Caki2 (cell line): ENCODE measurements at regions not wholly inside any gene's neighbourhood (a gene's known extent, or its start where the extent isn't known, plus 50 kb on each side); places are given as distances from the start of the nearest gene placed in this dataset.
"Not testable (repeated sequence)": the region's sequence is repeated elsewhere in the genome, so short reads cannot be mapped to it uniquely, and the experiment has no call there.

Experiments
- DNase-seq: peaks from one replicate; pipeline ENCODE4 v3.0.0-alpha.2; 2015; ENCODE audit warnings: low read depth
- in situ Hi-C: cut with HindIII; loops from 2 replicates; pipeline ENCODE4 v1.10.0; 2016; ENCODE audit warnings: low sequenced_read_pairs, low pct_unique_long_range_greater_than_20kb, mixed read lengths

DNA sequence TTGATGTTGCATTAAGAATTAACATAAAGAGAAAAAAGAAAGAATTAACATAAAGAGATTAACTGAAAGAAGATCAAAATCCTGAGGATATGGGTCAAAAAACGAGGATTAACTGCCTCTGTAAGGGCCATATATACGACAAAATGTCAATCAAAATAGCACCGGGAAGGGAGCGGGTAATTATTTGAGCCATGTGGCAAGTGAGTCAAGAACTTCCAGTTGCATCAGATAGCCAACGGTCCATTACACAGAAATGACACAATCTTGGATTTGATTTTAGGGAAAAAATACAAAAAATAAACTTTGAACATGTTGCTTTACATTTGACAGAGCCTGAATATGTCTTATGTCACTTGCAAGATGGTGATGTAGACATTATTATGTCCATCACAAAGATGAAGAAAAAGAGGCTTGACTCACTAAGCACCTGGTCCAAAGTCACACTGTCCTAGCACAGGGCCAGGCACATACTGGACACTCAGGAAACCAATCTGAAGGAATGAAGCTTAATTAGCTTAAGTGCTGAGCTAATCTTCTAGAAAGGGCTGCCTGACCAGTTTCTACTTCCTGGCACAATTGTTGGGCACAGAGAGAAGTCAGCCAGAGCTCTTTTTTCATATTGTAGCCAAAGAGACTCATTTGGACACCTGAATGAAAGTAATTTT, 273.2 kb upstream of the PAPPA start:
- in situ Hi-C loops = no loop called here

DNA sequence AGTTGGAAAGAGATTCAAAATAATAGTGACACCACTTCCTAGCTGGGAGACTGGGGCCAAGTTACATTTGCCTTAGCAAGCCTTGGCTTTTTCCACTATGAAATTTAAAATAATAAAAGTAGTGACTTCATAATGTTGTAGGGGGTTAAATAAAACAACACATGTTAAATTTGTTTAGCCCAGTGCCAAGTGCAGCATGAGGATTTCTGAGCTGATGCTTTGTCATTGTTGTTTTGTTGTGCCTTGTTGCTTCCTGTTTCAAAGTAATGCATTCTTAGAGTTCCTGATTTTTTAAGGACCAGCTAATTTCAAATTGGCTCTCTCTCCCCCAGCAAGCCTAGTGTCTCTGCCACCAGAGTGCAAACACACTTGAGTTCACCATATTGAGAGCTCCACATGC, 270.7 kb upstream of the PAPPA start:
- in situ Hi-C loops = no loop called here
- no peak for DNase-seq

More for the DNA sequence above, 273.2 kb upstream of the PAPPA start:
- DNase-seq = no peak

DNA sequence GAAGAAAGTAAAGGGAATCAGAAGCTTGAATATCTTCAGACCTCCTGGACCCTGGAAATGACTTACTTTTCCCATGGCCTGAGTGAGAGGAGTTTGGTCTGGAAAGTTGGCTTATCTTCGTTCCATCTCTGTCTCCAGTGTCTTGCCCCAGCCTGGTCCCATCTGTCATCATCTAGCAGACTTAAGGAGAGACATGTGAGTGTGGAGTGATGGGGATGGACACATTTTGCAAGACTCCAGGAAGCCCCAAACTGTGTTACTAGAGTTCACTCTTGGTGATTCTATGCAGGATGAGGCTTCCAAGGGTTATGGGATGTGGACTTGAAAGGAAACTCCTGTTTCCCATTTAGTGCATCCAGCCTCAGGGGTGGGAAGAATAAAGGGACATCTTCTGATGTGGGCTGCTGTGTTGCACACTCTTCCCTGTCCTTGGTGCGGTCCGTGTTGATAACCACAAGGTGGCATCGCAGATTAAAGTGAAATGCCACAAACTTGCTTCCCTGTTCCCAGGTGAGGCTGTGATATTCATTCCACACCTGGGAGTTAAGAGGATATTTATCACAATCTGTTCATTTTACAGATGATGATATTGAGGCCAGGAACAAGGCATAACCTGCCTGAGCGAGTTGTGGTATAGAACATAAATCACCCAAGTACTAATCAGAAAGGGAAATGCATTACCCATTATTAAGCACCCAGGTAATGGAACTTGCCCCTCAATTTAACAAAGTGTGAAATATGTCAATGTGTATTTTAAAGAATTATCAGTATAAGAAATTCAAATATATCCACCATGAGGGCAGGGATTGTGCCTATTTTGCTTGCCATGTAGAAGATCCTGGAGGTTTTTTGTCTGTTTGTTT, 269.9 kb upstream of the PAPPA start:
- in situ Hi-C loops = no loop called here
- peak; percentile 51 for DNase-seq

- in situ Hi-C loops = no loop called here
- DNase-seq = no peak
These were observed 268.7 kb upstream of the PAPPA start for GRCh38 chr9:115884846-115885245.

- in situ Hi-C loops = no loop called here
- DNase-seq = peak; percentile 32
These were observed 265.5 kb upstream of the PAPPA start for GRCh38 chr9:115888131-115888530.

- in situ Hi-C loops = no loop called here
- no peak for DNase-seq
These were observed 261.7 kb upstream of the PAPPA start for GRCh38 chr9:115891929-115892328.

- in situ Hi-C loops, DNase-seq: not testable (repeated sequence)
These were observed 255.1 kb upstream of the PAPPA start for GRCh38 chr9:115898478-115898877.

DNA sequence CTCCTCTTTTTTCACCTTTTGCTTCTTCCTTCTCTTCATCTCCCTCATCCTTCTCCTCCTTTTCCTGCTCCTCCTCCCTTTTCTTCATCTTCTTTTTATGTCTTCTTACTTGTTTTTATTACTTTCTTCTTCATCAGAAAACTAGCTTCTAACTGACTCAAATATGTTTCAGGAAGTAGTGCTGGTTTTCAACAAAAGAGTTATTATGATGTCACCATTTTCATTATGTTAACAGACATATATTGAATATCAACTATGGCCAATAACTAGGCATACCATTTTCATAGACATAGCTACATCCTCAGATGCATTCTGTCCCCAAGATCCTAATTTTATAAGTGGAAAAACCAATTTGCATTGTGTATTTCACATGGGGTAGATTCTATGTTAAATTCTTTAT, 252.9 kb upstream of the PAPPA start:
- in situ Hi-C loops = no loop called here
- DNase-seq = no peak

- in situ Hi-C loops = no loop called here
- no peak for DNase-seq
These were observed 242.6 kb upstream of the PAPPA start for GRCh38 chr9:115910959-115911358.

DNA sequence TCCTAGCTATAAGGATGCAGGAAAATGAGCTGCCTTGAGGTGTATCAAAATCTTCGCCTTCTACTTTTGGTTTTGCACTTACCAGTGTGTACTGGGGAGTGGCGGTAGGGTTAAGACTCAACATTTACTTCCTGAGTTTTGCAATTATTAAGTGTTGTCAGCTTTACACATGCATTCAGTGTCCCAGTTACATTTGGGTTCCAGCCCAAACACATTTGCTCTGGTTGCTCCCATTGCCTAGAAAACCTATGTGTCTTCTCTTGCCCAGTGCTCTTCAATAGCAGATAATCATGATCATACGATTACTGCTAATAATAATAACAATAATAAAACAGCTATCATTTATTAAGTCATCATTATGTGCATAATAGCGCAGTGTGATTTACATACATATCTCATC, 241.5 kb upstream of the PAPPA start:
- in situ Hi-C loops = no loop called here
- DNase-seq = no peak

- in situ Hi-C loops = no loop called here
- no peak for DNase-seq
These were observed 239.9 kb upstream of the PAPPA start for GRCh38 chr9:115913696-115914095.

DNA sequence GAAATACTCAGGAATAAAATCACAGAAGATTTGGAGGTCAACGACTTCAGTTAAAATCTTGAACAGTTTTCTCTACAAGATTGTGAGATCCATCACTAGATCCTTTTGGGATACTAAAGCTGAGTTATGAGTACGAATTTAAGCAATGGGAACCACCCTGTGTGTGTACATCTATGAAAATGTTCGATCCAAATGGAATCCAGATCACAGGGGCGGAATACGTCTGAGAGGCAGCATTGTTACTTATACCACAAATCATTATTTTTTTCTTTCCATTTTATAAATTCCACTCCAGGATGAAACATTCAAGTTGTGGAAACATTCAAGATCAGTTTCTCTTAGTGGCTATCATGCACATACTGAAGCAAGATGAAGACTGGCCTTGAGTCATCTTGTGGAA, 239.3 kb upstream of the PAPPA start:
- DNase-seq = no peak
- in situ Hi-C loops = no loop called here

DNA sequence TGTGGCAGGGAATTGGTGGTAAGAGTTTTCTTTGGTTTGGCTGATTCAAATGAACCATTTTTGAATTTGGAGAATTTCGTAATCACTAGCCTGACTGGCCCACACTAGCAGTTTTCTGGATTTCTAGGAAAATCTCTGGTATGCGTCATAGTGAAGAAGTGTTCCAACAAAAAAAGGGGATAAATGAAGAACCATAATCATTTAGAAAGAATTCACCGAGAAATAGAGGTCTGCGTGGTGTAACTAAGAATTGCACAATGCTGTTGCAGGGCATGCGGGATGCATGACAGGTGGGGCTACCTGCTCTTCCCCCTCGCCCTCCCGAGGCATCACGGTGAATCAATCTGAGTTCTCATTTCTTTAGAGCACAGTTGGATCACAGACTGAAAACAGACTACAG, 232.3 kb upstream of the PAPPA start:
- DNase-seq = no peak
- in situ Hi-C loops = no loop called here

DNA sequence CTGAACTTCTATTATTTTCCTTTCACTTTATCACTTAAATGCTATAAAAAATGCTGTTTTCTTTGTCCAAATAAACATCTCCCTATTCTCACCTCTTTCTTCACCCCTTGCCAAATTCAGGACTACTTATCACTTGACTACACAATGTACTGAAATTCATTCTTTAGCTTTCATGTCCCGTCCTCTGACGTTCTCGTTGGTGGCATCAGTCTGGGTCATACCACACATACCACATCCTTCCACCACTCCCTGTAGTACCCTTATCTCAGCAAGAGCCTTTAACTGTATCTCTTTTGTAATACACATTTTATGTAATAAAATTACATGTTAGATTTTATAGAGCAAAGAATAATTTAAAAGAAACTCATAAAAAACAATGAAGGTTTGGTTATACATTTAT, 231.1 kb upstream of the PAPPA start:
- no peak for DNase-seq
- in situ Hi-C loops = no loop called here

DNA sequence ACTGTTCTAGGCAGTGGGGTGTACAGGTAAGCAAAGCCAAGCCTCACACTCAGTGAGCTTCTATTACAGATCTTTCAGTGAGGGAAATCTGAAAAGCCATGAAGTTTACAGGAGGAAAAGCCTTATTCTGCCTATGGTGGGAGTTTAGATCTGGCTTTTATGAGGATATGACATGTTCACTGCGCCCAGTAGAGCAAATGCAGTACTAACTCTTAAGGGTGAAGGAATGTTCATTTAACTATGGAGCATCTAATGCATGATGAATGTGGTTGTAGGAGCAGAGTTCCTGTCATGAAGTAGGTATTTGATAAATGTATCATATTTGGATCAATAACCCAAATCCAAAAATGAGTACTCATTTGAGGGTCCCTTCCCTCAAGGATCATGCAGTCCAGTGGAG, 230.2 kb upstream of the PAPPA start:
- no peak for DNase-seq
- in situ Hi-C loops = no loop called here

GRCh38 chr9:115923903-115924668, 229.5 kb upstream of the PAPPA start:
- in situ Hi-C loops = no loop called here
- DNase-seq = peak; percentile 64

DNA sequence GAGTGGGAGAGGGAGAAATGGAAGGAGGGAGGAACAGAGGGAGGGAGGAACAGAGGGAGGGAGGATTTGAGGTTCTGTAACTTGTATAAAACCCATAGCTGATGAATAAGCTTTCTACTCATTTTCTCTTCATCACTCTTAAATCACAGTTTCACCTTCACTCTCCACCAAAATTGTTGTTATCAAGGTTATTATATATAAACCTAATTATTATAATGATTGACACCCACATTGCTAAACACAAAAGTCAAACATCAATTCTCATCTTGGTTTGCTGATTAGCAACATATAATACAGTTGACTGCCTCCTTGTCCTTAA, 229.0 kb upstream of the PAPPA start:
- in situ Hi-C loops = no loop called here
- no peak for DNase-seq

DNA sequence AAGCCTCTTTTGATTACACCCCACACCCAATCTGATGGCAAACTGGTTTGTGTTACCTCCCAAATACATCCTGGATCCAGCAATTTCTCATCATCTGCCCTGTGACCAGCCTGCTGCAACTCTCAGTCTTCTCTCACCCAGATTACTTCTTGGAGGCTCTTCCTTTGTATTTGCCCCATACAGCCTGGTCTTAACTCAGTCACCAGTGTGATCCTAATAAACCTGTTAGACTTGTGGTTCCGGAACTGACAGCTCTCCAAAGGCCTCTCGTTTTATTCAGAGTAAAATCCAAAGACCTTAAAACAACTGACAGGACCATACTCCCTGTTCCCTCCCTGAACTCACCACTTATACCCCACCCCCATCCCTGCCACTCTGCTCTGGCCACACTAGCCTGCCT, 228.2 kb upstream of the PAPPA start:
- no peak for DNase-seq
- in situ Hi-C loops = no loop called here

DNA sequence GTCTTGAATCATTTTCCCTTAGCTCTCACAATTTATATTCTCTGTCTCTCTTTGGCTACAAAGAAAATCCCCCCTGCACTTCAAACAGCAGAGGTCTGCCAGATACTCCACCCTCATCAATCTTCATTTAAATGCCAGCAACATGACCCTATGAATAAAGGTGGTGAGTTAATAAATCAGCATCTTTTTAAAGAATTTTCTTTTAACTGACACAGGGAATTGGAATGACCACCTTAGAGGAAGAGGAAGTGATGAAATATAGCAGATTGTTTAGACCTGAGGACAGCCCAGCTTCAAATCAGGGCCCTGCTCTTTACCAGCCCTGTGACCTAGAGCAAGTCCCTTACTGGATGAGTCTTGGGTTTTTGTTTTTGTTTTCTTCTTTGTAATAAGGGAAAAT, 223.1 kb upstream of the PAPPA start:
- DNase-seq = no peak
- in situ Hi-C loops = no loop called here
